GM10248 (cell line): ENCODE measurements at regions not wholly inside any gene's neighbourhood (a gene's known extent, or its start where the extent isn't known, plus 50 kb on each side); places are given as distances from the start of the nearest gene placed in this dataset.

ENCODE experiments used
- CTCF ChIA-PET: fragments of 300-600 bp; sonication (Branson Sonifier 250); formaldehyde crosslinking; extraction: SDS; loops from one replicate; lab custom pipeline; 2021; ENCODE audit warnings: antibody characterized with exemption; lab: Yijun Ruan, JAX
- POLR2A ChIA-PET: fragments of 350-650 bp; sonication (Branson Sonifier 250); formaldehyde crosslinking; extraction: SDS; loops from one replicate; lab custom pipeline; 2020; ENCODE audit warnings: antibody characterized with exemption; lab: Yijun Ruan, JAX
- DNase-seq: peaks from one replicate; pipeline ENCODE4 v3.0.0; 2012; ENCODE audit errors: extremely low spot score
- CTCF ChIP-seq: IDR thresholded peaks from 2 replicates; pipeline ENCODE4 v1.5.1; 2012; ENCODE audit warnings: mild to moderate bottlenecking, low read depth; ENCODE audit errors: extremely low read depth, missing control alignments, control extremely low read depth

DNA sequence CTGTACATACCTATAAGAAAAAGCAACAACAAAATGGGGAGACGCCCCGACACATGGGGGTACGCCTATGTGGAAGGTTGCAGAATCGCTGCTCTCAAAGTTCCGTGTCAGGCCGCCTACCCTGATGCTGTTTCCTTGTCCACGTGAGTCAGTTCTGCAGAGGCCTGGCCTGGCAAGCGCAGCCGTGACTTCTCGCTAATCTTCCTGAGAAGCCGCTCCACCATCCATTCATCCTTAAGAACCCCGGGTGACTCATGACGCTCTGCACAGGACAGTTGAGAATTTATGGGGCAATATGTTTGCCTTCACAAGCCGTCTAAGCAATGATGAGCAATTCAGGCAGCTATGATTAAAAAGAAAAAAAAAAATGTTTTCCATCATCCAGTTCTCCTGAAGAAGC, 122.3 kb upstream of the TMPRSS2 start:
- TF ChIP-seq CTCF = no peak
- no peak for DNase-seq
- ChIA-PET POLR2A (no interaction called here), CTCF (no interaction called here)

- no peak for DNase-seq
- TF ChIP-seq CTCF = no peak
- POLR2A ChIA-PET = no interaction called here
- CTCF ChIA-PET = no interaction called here
Measured at GRCh38 chr21:41628256-41628655, 120.3 kb upstream of the TMPRSS2 start.

DNA sequence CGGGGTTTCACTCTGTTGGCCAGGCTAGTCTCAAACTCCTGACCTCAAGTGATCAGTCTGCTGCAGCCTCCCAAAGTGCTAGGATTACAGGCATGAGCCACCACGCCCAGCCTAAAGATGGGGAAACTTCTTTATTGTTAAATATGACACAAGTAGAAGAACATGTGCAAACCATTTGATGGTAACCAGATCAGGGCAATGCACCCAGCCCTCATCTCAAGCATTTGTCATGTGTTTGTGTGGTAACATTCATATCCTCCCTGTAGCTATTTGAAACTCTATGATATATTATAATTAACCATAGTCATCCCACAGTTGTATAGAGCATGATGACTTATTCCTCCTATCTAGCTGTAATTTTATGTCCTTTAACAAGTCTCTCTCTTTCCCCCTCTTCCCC, 119.5 kb upstream of the TMPRSS2 start:
- TF ChIP-seq CTCF = no peak
- ChIA-PET POLR2A (no interaction called here), CTCF (no interaction called here)
- no peak for DNase-seq

DNA sequence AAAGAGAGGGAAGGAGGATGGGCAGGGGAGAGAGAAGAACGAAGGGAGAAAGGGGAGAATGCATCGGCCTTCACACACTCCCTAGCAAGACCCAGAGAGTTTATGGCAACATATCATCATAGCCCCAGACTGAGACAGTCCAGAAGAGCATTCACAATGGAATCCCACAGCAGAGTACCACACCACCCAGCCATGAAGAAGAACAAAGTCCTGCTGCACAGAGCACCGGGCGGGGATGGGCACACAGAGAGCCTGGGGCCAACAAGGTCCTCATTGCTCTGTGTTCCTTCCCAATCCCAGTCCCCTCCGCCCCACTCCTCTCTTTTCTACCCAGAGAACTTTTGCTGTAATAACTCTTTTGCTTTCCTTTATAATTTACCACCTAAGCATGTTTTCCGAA, 118.1 kb upstream of the TMPRSS2 start:
- TF ChIP-seq CTCF = no peak
- CTCF ChIA-PET = no interaction called here
- no peak for DNase-seq
- POLR2A ChIA-PET = no interaction called here

- CTCF ChIA-PET = no interaction called here
- no peak for TF ChIP-seq CTCF
- no peak for DNase-seq
- POLR2A ChIA-PET = no interaction called here
Measured at GRCh38 chr21:41625428-41625827, 117.5 kb upstream of the TMPRSS2 start.

DNA sequence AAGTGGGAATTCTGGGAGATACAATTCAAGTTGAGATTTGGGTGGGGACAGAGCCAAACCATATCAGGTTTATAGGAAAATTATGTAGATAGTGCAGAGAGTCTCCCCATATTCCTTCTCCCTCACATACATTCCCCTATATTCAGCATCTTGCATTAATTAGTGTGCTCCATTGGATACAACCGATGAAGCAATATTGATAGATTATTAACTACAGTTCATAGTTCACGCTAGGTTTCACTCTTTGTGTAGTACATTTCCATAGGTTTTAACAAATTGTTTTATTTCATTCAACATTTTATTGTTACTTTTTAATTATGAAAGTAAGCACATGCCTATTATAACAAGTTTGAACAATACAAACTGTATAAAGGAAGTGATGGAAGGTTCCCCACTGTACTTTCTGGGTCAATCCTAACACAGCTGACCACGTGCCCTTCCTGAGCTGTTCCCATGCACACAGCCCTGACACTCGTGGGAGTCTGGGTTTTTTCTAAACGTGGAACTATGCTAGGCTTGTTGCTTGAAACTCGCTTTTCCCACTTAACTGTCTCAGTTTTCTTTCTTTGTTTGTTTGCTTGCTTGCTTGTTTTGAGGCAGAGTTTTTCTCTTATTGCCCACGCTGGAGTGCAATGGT, 116.8 kb upstream of the TMPRSS2 start:
- ChIA-PET POLR2A (no interaction called here), CTCF (no interaction called here)
- no peak for TF ChIP-seq CTCF
- DNase-seq = no peak

DNA sequence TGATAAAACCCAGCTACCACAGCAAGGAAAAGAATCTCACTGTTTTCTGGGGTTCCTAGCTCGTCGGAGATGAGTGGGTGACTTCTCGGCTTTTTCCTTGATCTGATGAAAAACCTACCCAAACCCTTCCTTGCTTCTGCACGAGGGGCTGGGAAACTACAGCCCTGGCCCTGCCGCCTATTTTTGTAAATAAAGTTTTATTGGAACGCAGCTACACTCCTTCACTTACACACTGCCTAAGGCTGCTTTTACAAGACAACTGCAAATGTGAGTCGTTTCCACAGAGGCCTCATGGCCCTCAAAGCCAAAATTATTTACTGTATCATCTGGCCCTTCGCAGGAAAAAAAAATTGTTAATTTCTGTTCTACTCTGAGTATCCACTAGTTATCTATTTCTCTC, 116.0 kb upstream of the TMPRSS2 start:
- CTCF ChIA-PET = interaction anchor here (0.7 to 3.6 kb wide), 2 partner anchors 12 to 52 kb away, joined by 3 to 12 read pairs; no protein-coding TSS in a partner anchor
- POLR2A ChIA-PET = no interaction called here
- TF ChIP-seq CTCF = no peak
- no peak for DNase-seq
